Activated naive CD8-positive, alpha-beta T cell treated with anti-CD3 and anti-CD28 coated beads for 36 hours (primary cell): ENCODE measurements at regions not wholly inside any gene's neighbourhood (a gene's known extent, or its start where the extent isn't known, plus 50 kb on each side); places are given as distances from the start of the nearest gene placed in this dataset.
"Not testable (repeated sequence)": the region's sequence is repeated elsewhere in the genome, so short reads cannot be mapped to it uniquely, and the experiment has no call there.

Experiments
- DNase-seq: peaks from one replicate; pipeline ENCODE4 v3.0.0; 2021
- H3K27ac Mint-ChIP-seq: one replicate; pipeline ENCODE4 v1.8.0; 2022; ENCODE audit warnings: mild to moderate bottlenecking, moderate library complexity, mixed read lengths
- H3K27me3 Mint-ChIP-seq: one replicate; pipeline ENCODE4 v1.8.0; 2022; ENCODE audit warnings: mild to moderate bottlenecking, mixed read lengths
- H3K36me3 Mint-ChIP-seq: one replicate; pipeline ENCODE4 v1.8.0; 2021; ENCODE audit warnings: mild to moderate bottlenecking, mixed read lengths
- H3K4me1 Mint-ChIP-seq: one replicate; pipeline ENCODE4 v1.8.0; 2021; ENCODE audit warnings: mixed read lengths
- H3K4me3 Mint-ChIP-seq: one replicate; pipeline ENCODE4 v1.8.0; 2022; ENCODE audit warnings: mild to moderate bottlenecking, moderate library complexity, mixed read lengths
- H3K9me3 Mint-ChIP-seq: one replicate; pipeline ENCODE4 v1.8.0; 2022; ENCODE audit warnings: mixed read lengths

DNA sequence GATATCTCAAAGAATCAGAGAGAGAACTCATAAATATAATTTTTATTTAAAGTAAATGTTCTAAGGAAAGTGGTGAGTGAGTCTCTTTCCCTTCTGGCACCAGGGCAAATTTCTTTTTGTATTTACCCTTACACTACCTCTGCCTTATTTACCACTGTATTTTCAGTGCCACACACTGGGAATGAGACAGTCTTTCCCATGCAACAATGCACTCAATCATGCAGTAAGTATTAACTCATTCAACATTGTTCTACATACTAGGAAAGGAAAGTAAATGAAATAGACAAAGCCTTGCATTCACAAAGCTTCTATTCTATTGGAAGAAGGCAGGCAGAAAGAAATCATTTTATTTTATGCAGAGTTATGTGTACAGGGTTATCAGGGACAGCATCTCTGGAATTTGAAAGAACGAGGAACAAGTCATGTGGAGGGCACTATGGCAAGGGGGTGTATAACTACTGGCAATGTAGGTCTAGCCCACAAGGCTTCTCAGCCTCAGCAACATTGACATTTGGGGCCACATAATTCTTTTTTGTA lies 129.8 kb upstream of the PRDX6 start:
- H3K4me3 Mint-ChIP-seq, result no peak overlapping the region

DNA sequence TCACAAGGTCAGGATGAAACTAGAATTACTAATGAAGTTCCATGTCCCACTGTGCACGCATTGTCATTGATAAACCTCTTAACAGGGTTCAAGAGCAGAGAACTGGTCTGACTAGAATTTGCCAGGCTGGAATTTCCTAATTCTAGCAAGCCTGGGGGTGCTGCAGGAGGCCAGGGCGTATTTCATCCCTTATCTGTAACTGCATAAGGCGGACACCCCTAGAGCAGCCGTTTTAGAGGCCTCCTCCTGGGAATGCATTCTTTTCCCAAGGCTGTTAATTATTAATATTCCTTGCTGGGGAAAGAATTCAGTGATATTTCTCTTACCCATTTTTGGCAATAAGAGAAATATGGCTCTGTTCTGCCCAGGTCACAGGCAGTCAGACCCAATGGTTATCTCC lies 124.5 kb upstream of the PRDX6 start:
- not testable (repeated sequence) for H3K27ac Mint-ChIP-seq, DNase-seq, H3K4me3 Mint-ChIP-seq, H3K27me3 Mint-ChIP-seq
- Mint-ChIP-seq H3K9me3 (peaks cover 21% of the 10 kb centered on the region), H3K36me3 (peaks cover 41% of the 10 kb centered on the region), H3K4me1 (peaks cover 19% of the 10 kb centered on the region)

More for the DNA sequence above, 129.8 kb upstream of the PRDX6 start:
- peaks cover 6% of the 10 kb centered on the region for H3K9me3 Mint-ChIP-seq
- H3K4me1 Mint-ChIP-seq, result no peaks in the 10 kb centered on the region
- DNase-seq, result no peak
- no peak overlapping the region for H3K27ac Mint-ChIP-seq
- H3K27me3 Mint-ChIP-seq, result no peaks in the 10 kb centered on the region
- H3K36me3 Mint-ChIP-seq, result peaks cover 19% of the 10 kb centered on the region

DNA sequence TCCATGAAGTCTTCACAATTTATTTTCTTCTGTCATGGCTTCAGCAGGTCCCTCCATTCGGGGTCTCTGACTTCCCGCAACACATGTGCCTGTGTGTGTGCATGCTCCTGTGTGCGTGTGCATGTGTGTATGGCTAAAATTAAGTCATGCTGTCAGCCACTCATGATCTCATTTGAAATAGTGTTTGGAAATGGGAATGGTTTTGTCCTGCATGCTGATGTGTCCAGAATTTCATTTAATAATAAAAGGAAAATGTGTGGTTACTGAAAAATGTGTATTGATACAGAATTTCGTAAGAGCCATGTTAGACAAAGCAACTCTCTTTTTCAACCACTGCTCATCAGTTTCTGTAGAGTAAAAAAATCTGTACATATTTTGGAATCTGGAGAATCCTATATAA lies 123.8 kb upstream of the PRDX6 start:
- Mint-ChIP-seq H3K27ac (no peak overlapping the region), H3K4me1 (peaks cover 19% of the 10 kb centered on the region), H3K36me3 (peaks cover 42% of the 10 kb centered on the region)

DNA sequence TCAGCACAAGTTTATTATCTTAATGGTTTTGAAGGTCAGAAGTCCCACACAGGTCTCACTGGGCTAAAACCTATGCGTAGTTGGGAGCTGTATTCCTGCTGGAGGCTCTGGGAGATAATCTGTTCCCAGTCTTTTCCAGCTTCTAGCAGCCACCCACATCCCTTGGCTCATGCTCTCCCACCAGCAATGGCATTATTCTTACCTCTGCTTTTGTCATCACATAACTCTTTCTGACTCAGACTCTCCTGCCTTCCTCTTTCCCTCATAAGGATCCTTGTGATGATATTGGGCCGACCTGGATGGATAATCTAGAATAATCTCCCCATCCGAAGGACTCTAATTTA lies 122.2 kb upstream of the PRDX6 start:
- H3K9me3 Mint-ChIP-seq, result peaks cover 21% of the 10 kb centered on the region
- H3K27ac Mint-ChIP-seq, result no peak overlapping the region
- H3K27me3 Mint-ChIP-seq, result no peaks in the 10 kb centered on the region
- H3K4me3 Mint-ChIP-seq, result no peak overlapping the region
- no peak for DNase-seq
- peaks cover 19% of the 10 kb centered on the region for H3K4me1 Mint-ChIP-seq
- peaks cover 42% of the 10 kb centered on the region for H3K36me3 Mint-ChIP-seq

More for the DNA sequence above, 123.8 kb upstream of the PRDX6 start:
- Mint-ChIP-seq H3K4me3 (no peak overlapping the region), H3K9me3 (peaks cover 21% of the 10 kb centered on the region), H3K27me3 (no peaks in the 10 kb centered on the region)
- no peak for DNase-seq

DNA sequence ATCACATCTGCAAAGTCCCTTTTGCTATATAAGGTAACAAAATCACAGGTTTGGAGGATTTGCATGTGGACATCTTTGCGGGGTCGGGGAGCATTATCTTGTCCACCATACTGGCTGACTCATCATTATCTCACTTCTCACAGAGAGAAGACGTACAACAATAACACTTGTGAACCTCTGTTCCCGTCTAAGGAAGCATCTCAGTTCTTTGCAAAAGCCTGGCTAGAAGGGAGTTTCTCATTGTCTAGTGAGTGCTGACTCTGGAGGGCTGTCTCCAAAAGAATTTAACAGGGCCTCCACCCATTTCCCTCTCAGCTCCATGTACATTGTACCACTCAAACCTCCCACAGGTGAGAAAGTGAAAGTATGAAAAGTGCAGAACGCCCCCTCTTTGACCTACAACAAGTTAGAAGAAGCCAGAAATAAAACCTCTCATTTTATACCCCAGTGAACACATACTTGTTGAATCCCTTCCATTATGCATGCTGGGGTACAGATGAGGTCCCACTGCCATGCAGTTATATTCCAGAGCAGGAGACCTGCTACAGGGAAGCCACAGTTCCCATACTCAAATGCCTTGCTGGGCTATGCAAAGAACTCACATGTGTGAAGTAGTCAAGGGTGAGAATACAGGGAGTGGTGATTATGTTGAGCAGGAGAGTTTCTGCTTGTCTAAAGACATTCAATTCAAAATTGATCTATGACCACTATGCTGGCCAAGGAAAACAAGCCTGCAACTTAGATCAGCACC lies 121.7 kb upstream of the PRDX6 start:
- DNase-seq, result peak; percentile 8
- H3K4me3 Mint-ChIP-seq, result peak overlapping the region; percentile 4
- H3K27me3 Mint-ChIP-seq, result no peaks in the 10 kb centered on the region
- H3K36me3 Mint-ChIP-seq, result peaks cover 40% of the 10 kb centered on the region
- H3K9me3 Mint-ChIP-seq, result peaks cover 21% of the 10 kb centered on the region
- peak overlapping the region; percentile 60 for H3K27ac Mint-ChIP-seq
- H3K4me1 Mint-ChIP-seq, result peaks cover 21% of the 10 kb centered on the region

DNA sequence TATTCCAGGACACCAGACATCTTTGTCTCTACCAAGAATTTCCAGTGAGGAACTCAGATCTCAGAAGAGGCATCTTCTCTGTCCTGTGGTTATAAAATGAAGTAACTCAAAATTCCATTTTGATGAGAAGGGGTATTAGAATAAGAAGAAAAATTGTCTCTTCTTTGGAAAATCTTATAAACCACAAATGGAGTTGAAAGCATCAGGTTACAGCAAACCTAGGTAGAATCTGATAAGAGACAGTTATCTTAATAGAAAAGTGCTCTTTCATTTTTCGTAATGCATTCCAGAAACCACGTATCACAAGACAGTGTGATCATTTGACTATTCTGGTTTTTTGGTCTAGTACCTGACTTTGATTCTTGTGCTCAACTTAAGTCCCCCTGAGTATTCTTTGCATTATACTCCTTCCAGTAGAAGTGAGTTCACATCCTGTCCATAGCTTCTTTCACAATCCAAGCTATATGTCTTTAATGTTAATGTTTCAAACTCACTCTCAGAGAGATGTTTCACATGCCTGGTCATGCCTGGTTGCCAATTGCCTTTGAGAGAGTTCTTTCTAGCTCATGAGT lies 120.9 kb upstream of the PRDX6 start:
- no peaks in the 10 kb centered on the region for H3K27me3 Mint-ChIP-seq
- DNase-seq, result no peak
- H3K36me3 Mint-ChIP-seq, result peaks cover 40% of the 10 kb centered on the region
- H3K27ac Mint-ChIP-seq, result no peak overlapping the region
- no peak overlapping the region for H3K4me3 Mint-ChIP-seq
- H3K4me1 Mint-ChIP-seq, result peaks cover 29% of the 10 kb centered on the region
- H3K9me3 Mint-ChIP-seq, result peaks cover 21% of the 10 kb centered on the region

DNA sequence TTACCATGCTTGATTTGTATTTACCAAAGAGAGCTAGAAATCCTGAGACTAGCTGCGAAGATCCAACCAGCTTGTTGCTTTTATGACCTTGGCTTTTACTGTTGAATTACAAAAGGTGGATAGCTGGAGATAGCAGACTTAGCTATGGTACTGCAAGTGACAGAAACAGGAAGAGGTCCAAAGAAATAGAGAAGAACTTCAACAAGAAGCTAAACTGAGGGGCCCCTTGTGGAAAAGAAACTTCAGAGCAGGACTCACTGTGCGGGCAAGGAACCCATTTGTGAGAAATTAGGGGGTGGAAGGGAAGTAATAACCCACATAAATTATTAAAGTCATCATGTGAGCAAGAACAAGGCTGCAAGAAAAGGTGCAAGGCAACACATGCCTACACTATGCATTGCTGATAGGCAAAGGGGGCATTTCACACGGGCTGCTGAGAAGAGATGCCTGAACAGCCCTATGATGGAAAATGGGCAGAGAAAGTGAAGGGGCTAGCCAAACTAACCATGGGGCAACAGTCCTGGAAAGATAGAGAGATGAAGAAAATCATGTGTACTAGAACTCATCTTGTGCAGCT lies 116.6 kb upstream of the PRDX6 start:
- Mint-ChIP-seq H3K27ac (no peak overlapping the region), H3K36me3 (peaks cover 9% of the 10 kb centered on the region), H3K4me1 (peaks cover 22% of the 10 kb centered on the region), H3K4me3 (no peak overlapping the region), H3K9me3 (no peaks in the 10 kb centered on the region), H3K27me3 (no peaks in the 10 kb centered on the region)
- DNase-seq, result no peak

DNA sequence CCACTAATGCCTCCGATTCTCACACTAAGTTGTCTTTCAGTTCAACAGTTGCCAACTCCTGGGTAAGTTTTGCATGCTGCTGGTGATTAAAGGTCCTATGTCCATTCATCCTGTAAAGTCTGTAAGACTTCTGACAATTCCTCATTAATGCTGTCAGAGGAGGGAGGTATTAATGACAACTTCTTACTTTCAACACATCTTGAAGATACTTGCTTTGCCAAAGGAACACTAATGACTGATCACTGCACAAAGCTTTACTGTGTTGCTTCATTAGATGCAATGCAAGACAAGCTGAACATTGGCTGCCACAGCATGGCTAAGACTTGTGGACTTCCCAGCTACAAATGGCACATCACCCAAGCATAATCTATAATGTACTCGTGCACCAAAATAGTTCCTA lies 114.6 kb upstream of the PRDX6 start:
- DNase-seq, result no peak
- peaks cover 7% of the 10 kb centered on the region for H3K36me3 Mint-ChIP-seq
- peaks cover 10% of the 10 kb centered on the region for H3K4me1 Mint-ChIP-seq
- no peak overlapping the region for H3K4me3 Mint-ChIP-seq
- no peaks in the 10 kb centered on the region for H3K9me3 Mint-ChIP-seq
- no peak overlapping the region for H3K27ac Mint-ChIP-seq
- no peaks in the 10 kb centered on the region for H3K27me3 Mint-ChIP-seq

DNA sequence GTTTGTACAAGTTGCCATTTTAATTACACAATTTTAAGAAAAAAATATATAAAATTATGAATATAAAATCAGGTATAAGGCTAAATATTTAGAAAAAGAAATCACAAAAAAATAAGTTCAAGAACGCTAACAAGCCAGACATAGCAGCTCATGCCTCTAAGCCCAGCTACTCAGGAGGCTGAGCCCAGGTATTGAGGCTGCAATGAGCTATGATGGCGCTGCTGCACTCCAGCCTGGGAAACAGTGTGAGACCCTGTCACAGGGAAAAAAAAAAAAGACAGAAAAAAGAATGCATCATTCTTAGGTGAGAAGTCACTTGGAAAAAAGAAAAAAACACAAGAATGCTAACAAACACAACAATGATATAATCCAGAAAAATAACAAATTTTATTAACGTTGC lies 112.3 kb upstream of the PRDX6 start:
- H3K4me3 Mint-ChIP-seq, result no peak overlapping the region
- peaks cover 2% of the 10 kb centered on the region for H3K9me3 Mint-ChIP-seq
- H3K27me3 Mint-ChIP-seq, result no peaks in the 10 kb centered on the region
- H3K27ac Mint-ChIP-seq, result no peak overlapping the region
- no peak for DNase-seq
- peaks cover 10% of the 10 kb centered on the region for H3K4me1 Mint-ChIP-seq
- H3K36me3 Mint-ChIP-seq, result peaks cover 3% of the 10 kb centered on the region

DNA sequence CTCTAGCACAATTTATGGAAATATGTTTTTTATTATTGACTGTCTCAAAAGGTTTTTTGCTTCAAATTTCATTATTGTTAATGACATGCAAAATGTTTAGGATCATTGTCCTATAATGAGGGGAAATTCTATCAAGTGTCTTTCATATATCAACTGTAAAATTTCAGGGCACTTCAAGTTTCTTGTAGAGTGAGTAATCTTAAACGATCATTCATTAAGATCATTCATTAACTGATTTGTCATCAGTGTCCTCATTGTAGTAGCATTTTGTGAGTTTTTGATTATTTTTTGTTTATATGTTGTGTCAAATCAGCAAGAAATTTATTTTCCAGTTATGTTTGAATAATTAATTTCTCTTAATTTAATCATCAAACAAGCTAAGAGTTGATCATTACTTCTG lies 111.8 kb upstream of the PRDX6 start:
- H3K9me3 Mint-ChIP-seq, result peaks cover 2% of the 10 kb centered on the region
- H3K4me1 Mint-ChIP-seq, result peaks cover 9% of the 10 kb centered on the region
- H3K27ac Mint-ChIP-seq, result no peak overlapping the region
- H3K27me3 Mint-ChIP-seq, result no peaks in the 10 kb centered on the region
- H3K4me3 Mint-ChIP-seq, result no peak overlapping the region
- DNase-seq, result no peak
- peaks cover 3% of the 10 kb centered on the region for H3K36me3 Mint-ChIP-seq

DNA sequence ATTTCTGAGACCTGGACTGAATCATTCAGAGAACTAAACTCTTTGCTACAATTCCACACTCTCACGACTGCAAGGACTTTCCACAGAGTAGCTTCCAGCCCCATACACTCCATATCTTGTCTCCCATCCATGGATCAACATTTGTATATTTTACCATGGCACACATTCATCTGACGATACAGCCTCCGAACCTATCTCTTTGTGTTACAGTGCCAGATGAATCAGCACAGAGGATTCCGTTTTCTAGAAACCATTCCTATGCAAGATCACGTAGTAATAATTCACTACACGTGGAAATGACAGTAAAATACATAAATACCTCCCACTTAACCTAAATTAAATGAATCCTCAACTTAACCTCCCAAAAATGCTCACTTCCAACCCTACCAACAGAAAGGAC lies 110.0 kb upstream of the PRDX6 start:
- no peak for DNase-seq
- Mint-ChIP-seq H3K4me1 (no peaks in the 10 kb centered on the region), H3K36me3 (peaks cover 3% of the 10 kb centered on the region), H3K27me3 (no peaks in the 10 kb centered on the region), H3K9me3 (peaks cover 2% of the 10 kb centered on the region), H3K27ac (no peak overlapping the region), H3K4me3 (no peak overlapping the region)

DNA sequence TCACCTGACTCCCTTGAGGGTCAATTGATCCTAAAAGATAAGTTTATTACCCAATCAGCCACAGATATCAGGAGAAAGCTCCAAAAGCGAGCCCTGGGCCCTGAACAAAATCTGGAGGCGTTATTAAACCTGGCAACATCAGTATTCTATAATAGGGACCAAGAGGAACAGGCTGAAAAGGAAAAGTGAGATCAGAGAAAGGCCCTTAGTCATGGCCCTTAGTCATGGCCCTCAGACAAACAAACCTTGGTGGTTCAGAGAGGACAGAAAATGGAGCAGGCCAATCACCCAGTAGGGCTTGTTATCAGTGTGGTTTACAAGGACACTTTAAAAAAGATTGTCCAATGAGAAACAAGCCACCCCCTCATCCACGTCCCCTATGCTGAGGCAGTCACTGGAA lies 106.5 kb upstream of the PRDX6 start:
- H3K27me3 Mint-ChIP-seq, result not testable (repeated sequence)

DNA sequence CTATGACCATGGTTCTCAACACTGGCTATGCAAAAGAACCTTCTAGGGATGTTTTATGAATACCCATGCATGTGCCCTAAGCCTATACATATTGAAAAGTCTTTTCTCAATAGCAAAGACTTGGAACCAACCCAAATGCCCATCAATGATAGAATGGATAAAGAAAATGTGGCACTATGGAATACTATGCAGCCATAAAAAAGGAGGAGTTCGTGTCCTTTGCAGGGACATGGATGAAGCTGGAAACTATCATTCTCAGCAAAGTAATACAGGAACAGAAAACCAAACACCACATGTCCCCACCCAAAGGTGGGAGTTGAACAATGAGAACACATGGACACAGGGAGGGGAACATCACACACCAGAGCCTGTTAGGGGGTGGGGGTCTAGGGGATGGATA lies 101.1 kb upstream of the PRDX6 start:
- H3K4me3 Mint-ChIP-seq, DNase-seq, H3K27ac Mint-ChIP-seq, H3K4me1 Mint-ChIP-seq, H3K27me3 Mint-ChIP-seq: not testable (repeated sequence)
- Mint-ChIP-seq H3K9me3 (peaks cover 14% of the 10 kb centered on the region), H3K36me3 (peaks cover 22% of the 10 kb centered on the region)

More for the DNA sequence above, 106.5 kb upstream of the PRDX6 start:
- H3K9me3 Mint-ChIP-seq, H3K4me1 Mint-ChIP-seq, H3K4me3 Mint-ChIP-seq, H3K27ac Mint-ChIP-seq, DNase-seq: not testable (repeated sequence)
- H3K36me3 Mint-ChIP-seq, result peaks cover 10% of the 10 kb centered on the region

DNA sequence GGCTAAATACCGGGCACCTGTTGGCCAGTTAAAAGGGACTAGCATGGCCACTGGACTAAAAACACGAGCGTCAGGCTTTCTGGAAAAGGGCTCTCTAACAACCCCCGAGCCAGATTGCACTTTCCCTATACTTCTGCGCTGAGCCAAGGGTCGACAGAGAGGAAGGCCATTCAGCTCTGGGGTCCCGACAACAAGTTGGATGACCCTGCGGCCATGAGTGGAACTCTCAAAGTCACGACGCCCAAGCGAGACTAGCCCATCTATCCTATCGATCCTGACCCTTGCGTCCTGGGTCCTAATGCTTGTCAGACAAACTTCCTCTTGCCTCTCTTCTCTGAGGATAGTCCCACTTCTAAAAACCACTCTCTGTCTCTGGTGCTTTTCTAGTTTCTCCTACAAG lies 99.9 kb upstream of the PRDX6 start:
- Mint-ChIP-seq H3K27ac (no peak overlapping the region), H3K4me3 (no peak overlapping the region), H3K9me3 (peaks cover 14% of the 10 kb centered on the region), H3K4me1 (peaks cover 4% of the 10 kb centered on the region), H3K27me3 (no peaks in the 10 kb centered on the region), H3K36me3 (peaks cover 22% of the 10 kb centered on the region)
- no peak for DNase-seq

DNA sequence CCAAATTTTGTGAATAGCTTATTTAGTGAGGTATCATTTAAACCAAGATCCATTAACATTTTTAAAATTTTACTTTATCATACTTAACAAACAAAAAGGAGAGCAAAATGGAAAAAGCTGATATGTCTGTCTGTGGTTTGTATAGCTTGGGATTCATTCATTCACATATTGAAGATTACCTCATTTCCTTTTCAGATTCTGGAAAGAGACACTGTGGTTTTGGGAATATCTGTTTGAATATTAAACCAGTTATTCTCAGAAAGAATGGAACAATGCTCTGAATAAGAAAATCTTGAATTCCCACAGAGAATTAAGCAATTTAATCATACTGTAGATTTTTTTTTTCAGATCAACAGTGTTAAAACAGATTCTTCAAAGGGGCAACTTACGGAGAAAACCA lies 93.8 kb upstream of the PRDX6 start:
- no peaks in the 10 kb centered on the region for H3K36me3 Mint-ChIP-seq
- no peak for DNase-seq
- no peak overlapping the region for H3K27ac Mint-ChIP-seq
- H3K9me3 Mint-ChIP-seq, result no peaks in the 10 kb centered on the region
- peaks cover 4% of the 10 kb centered on the region for H3K4me1 Mint-ChIP-seq
- no peaks in the 10 kb centered on the region for H3K27me3 Mint-ChIP-seq
- no peak overlapping the region for H3K4me3 Mint-ChIP-seq

DNA sequence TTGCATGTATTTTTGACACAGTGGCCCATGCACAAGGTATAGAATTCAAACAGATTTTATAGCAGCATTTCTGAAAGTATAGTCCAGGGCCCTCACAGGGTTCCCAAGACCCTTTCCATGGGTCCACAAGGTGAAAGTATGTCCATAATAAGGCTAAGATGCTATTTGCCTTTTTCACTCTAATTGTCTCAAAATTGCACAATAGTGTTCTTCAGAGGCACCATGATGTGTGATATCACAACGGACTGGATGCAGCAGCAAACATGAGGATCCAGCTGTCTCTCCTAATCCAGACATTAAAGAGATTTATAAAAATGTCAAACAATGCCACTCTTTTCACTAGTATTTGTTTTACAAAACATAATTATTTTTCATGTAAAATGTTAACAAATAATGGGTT lies 88.8 kb upstream of the PRDX6 start:
- Mint-ChIP-seq H3K9me3 (no peaks in the 10 kb centered on the region), H3K4me1 (no peaks in the 10 kb centered on the region), H3K36me3 (no peaks in the 10 kb centered on the region), H3K27ac (no peak overlapping the region), H3K4me3 (no peak overlapping the region), H3K27me3 (no peaks in the 10 kb centered on the region)
- DNase-seq, result no peak
